IPS-11a (cell line): ENCODE measurements at regions not wholly inside any gene's neighbourhood (a gene's known extent, or its start where the extent isn't known, plus 50 kb on each side); places are given as distances from the start of the nearest gene placed in this dataset.

Experiments used
- H3K4me3 ChIP-seq: one replicate; pipeline ENCODE4 v1.5.1; 2013; ENCODE audit warnings: low read depth, low read length, control low read depth

DNA sequence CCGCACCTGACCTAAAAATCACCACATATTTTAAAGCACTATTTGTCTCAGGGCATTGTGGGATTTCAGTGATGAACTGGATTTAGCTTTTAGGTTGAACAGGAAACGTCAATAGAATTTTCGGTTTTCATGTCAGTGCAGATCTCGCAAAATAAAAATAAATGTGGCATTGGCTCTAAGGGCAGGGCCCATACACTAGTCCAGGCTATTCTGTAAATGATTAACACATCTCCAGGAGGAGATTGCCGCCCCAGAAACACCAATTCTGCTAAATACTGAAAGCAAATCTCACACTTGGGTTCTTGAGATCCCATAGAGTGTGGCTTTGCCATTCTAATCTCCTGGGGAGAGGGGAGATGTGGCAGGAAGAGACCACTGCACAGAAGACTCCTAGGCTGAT is 1494.0 kb upstream of the TMEM132C start:
- no peak overlapping the region for H3K4me3 ChIP-seq

- H3K4me3 ChIP-seq: no peak overlapping the region
Observed at GRCh38 chr12:126773491-126773890, 1493.5 kb upstream of the TMEM132C start.

DNA sequence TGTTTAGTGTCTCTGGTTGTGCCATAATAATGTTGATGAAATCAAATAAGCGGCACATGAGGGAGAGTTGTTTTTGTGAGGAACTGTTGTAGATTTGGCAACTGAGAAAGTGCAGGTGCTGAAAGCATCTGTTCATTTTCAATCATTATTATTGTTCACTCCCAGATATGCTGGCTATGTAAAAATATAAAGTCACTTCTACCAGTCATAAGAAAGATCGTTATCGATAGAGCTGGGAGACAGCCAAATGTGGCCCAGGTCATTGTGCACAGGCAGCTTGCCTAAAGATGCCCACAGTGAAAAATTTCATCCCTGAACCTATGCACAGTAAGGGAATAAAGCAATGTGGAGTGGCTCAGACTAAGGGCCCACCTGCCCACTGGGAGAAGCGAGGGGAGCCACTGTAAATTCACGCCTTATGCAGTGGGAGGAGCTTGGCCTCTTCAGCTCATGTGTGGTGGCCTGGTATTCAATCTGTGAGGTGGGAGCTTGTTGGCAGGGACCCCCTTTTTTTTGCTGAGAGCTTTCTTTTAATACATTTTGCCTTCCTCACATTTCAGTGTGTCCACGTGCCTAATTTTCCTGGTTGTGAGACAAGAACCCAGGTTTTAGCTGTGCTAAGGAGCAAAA is 1490.8 kb upstream of the TMEM132C start:
- H3K4me3 ChIP-seq: no peak overlapping the region

DNA sequence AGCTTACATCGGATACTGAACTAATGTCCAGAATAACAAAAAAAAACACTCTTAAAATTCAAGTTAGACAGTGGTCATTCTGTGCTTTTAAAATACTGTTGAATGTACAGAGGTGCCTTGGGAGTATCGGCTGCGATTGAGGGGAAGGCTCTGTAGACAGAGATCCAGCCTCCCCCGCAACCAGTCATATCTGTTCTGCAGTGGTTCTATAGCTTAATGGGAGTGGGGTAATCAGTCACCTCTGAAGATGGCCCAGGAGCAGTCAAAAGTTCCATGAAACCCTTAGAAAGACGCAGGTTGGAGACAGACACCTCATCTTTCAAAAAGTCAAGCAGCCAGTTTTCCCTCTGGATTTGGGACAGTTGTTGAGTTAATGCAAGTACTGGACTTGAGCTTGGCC is 1486.6 kb upstream of the TMEM132C start:
- H3K4me3 ChIP-seq: no peak overlapping the region

DNA sequence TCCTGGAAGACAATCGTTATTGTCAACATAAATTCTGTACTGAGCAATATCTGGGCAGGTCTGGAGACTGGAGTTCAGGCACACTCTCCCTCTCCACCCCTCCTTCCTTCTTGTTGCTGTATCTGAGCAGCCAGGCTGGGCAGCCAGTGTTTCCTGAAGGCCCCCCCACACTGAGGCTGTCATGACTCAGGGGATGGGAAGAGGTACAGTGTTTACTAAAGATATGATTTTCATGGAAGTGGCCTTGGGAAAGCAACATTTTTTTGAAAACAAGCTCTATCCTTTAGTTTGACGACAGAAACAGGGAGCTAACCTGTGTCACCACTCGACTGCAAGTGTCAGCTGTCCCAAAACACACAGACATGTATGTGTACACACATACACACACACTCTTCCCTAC is 1485.4 kb upstream of the TMEM132C start:
- H3K4me3 ChIP-seq: no peak overlapping the region

- no peak overlapping the region for H3K4me3 ChIP-seq
Observed at GRCh38 chr12:126782083-126782482, 1484.9 kb upstream of the TMEM132C start.

- no peak overlapping the region for H3K4me3 ChIP-seq
Observed at GRCh38 chr12:126784328-126784921, 1482.5 kb upstream of the TMEM132C start.

DNA sequence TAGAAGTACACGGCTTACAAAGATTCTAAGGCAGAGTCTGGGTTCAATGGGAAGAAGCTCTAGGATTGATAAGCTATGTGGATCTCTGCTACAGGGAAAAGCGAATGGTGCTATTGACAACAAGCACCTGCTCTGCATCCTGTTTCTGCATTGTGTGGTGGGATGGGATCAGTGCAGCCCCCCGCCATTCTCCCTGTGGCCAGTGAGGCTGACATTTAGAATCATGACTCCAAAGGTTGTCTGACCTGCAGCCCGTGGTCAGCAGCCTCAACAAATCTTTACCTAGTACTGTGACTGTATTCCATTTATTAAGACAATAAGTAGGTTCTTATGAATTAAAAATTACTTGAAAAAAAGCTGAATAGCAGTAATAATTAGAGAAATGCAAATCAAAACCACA is 1477.0 kb upstream of the TMEM132C start:
- H3K4me3 ChIP-seq: no peak overlapping the region

DNA sequence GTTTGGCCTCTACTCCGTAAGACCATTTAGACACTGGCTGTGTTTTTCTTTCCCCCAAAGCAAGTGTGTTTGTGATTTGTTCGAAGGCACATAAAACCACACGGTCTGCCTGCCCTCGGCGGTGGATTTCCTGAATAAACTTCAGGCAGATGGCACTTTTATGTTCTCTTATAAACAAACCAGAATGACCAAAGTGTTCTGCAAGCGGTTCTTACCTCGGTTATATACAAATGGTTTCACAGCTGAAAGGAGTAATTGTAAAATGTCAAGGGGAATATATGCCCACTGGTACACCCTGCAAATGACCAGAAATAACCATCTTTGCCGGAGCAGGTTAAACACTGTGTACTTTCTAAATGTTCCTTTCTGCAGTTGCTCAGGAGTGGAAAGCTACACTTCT is 1475.8 kb upstream of the TMEM132C start:
- no peak overlapping the region for H3K4me3 ChIP-seq

DNA sequence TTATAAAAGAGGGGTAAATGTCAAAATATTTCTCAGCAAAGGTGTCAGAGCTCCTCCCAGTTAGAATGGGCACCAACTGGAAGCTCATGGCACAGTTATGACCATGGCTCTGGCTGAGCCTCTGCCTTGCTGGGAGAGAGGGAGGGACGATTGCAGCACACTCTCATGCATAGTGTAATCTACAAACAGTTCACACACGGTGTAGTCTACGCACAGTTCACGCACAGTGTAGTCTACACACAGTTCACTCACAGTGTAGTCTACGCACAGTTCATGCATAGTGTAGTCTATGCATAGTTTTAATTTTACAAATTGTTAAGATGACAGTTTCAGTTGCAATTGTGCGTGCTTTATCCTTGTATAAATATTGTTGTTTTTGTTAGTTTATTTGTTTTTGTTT is 1474.6 kb upstream of the TMEM132C start:
- H3K4me3 ChIP-seq: no peak overlapping the region

GRCh38 chr12:126797525-126797924 is 1469.4 kb upstream of the TMEM132C start:
- H3K4me3 ChIP-seq: no peak overlapping the region

- no peak overlapping the region for H3K4me3 ChIP-seq
Observed at GRCh38 chr12:126798449-126798848, 1468.5 kb upstream of the TMEM132C start.

GRCh38 chr12:126807312-126807865 is 1459.6 kb upstream of the TMEM132C start:
- no peak overlapping the region for H3K4me3 ChIP-seq

DNA sequence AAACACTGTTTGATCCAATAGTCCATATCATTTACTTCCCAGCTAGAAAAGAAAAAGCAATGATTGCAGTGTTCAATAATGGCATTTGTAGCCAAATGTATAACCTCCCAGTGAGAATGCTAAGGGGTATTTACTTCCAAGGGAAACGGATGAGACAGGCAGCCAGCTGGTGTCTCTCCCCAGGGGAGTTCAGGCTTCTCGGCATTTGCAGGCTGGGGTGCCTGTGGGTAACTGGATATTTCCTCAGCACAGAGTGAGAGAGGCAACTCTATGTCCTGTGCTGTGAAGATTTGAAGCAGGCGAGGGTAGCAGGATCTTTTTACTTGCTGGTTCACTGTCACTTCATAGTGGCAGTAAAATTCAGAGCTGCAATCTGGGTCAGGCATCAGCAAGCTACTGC is 1455.6 kb upstream of the TMEM132C start:
- no peak overlapping the region for H3K4me3 ChIP-seq

- H3K4me3 ChIP-seq: no peak overlapping the region
Observed at GRCh38 chr12:126819554-126819953, 1447.4 kb upstream of the TMEM132C start.

GRCh38 chr12:126830778-126831680 is 1435.9 kb upstream of the TMEM132C start:
- H3K4me3 ChIP-seq: no peak overlapping the region

GRCh38 chr12:126837697-126838096 is 1429.3 kb upstream of the TMEM132C start:
- H3K4me3 ChIP-seq: no peak overlapping the region

GRCh38 chr12:126843915-126844669 is 1422.9 kb upstream of the TMEM132C start:
- no peak overlapping the region for H3K4me3 ChIP-seq

DNA sequence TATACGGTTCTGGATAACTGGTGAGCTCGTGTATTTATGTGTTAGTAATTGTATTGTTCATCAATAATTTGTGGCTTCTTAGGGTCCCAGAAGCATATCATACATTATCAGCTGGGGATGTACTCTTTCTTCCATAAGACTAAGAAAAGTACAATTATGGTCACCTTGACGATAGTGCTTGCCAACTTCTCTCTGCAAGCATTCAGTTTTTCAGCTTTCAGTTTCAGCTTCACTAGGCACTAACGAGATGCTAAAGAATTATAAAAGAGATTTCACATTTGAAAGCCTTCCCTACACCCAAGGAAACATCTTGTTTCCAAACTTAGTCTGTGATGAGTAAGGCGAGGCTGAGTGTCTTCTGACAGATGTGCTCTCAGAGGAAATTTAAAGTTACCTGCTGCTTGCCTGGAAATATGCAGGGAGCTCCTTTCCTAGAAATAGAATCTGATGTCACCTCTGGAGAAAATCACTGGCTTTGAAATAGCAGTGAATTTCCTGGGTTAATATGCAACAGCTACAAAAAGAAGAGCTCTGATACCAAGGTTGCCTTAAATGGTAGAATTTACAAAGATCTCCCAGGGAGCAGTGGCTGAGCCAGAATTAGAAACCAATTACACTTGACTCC is 1419.9 kb upstream of the TMEM132C start:
- H3K4me3 ChIP-seq: no peak overlapping the region

DNA sequence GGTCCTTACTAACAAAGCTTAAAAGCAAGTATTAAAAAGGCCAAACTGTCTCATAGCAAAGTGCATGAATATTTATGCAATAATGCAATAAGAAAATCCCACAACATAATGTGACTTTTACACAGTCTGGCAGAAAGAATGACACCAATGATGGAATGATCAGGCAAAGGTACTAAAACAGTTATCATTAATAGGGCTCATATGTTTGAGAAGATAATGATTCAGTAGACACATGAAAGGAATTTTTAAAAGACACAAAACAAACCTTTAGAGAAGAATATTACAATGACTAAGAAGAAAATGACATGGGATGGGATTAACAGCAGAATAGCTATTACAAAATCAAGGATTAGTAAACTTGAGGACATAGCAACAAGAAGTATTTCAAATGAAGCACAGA is 1411.2 kb upstream of the TMEM132C start:
- H3K4me3 ChIP-seq: no peak overlapping the region

DNA sequence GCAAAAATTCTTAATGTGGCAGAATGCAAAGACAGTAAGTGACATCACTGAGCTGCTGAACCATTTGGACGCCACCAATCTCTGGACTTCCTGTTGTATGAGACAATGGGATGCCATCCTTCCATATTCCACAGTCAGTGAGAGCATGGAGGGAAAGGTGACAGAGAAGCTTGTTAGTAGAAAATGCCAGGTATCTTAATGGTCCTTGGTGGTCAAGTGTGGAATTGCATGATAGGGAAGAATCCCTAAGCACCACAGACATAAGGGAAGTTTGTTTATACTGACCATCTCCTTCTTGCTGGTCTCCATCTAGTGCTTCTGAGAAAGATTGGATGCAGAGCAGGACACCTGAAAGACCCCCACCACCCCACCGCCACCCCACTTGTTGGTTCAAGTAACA is 1410.0 kb upstream of the TMEM132C start:
- H3K4me3 ChIP-seq: no peak overlapping the region
